Cardiac muscle cell (in vitro differentiated cells and primary cell): ENCODE measurements at regions not wholly inside any gene's neighbourhood (a gene's known extent, or its start where the extent isn't known, plus 50 kb on each side); places are given as distances from the start of the nearest gene placed in this dataset.
"Not testable (repeated sequence)": the region's sequence is repeated elsewhere in the genome, so short reads cannot be mapped to it uniquely, and the experiment has no call there.

ENCODE experiments used
- DNase-seq, 2 donors: peaks; one replicate each; pipeline versions ENCODE4 v3.0.0 to v3.0.0-alpha.2; 2010 to 2017; ENCODE audit warnings: low read depth in 1 of 2, low spot score in 1 of 2
- H3K27ac ChIP-seq: fragments of 200-600 bp; sonication (generic); 2 replicates; pipeline ENCODE4 v1.5.1; 2016
- H3K27me3 ChIP-seq: fragments of 200-600 bp; sonication (generic); 2 replicates; pipeline ENCODE4 v1.6.0; 2016; ENCODE audit warnings: control low read depth
- H3K36me3 ChIP-seq: fragments of 200-600 bp; sonication (generic); 2 replicates; pipeline ENCODE4 v1.5.1; 2016; ENCODE audit warnings: control low read depth
- H3K4me1 ChIP-seq: fragments of 200-600 bp; sonication (generic); 2 replicates; pipeline ENCODE4 v1.8.1; 2017; ENCODE audit warnings: low read depth, mild to moderate bottlenecking, mixed run types
- H3K4me3 ChIP-seq: fragments of 200-600 bp; sonication (generic); 2 replicates; pipeline ENCODE4 v1.5.1; 2016; ENCODE audit warnings: mild to moderate bottlenecking
- H3K9me3 ChIP-seq: fragments of 200-600 bp; sonication (generic); 2 replicates; pipeline ENCODE4 v1.5.1; 2017; ENCODE audit warnings: low read depth, mild to moderate bottlenecking, control low read depth
- TF ChIP-seq, protein P1 (sequence below): IDR thresholded peaks from 2 replicates; pipeline ENCODE4 v1.5.1; 2012; ENCODE audit warnings: low read depth, mild to moderate bottlenecking, low read length

DNA sequence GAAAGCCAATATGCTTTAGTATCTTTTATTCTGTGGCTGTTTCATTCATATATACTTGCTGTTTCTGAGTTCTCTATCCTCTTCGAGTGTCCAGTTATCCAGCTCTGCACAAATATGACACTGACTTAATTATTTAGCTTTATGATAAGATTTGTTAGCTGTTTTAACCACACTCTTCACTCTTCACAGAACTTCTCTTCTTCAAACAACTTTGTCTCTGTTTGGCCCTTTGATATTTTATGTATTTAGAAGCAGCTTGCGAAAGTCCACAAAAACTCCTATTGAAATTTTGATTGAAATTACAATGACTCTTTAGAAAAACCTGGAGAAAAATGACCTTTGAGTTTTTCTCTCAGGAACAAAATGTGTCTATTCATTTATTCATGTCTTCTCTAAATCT lies 407.0 kb downstream of the CPS1 start:
- no peak for DNase-seq
- Histone ChIP-seq H3K27ac (no peak overlapping the region), H3K27me3 (no peaks in the 10 kb centered on the region), H3K4me1 (peaks cover 15% of the 10 kb centered on the region), H3K4me3 (no peak overlapping the region), H3K9me3 (no peaks in the 10 kb centered on the region), H3K36me3 (no peaks in the 10 kb centered on the region)
- TF ChIP-seq, protein P1, sequence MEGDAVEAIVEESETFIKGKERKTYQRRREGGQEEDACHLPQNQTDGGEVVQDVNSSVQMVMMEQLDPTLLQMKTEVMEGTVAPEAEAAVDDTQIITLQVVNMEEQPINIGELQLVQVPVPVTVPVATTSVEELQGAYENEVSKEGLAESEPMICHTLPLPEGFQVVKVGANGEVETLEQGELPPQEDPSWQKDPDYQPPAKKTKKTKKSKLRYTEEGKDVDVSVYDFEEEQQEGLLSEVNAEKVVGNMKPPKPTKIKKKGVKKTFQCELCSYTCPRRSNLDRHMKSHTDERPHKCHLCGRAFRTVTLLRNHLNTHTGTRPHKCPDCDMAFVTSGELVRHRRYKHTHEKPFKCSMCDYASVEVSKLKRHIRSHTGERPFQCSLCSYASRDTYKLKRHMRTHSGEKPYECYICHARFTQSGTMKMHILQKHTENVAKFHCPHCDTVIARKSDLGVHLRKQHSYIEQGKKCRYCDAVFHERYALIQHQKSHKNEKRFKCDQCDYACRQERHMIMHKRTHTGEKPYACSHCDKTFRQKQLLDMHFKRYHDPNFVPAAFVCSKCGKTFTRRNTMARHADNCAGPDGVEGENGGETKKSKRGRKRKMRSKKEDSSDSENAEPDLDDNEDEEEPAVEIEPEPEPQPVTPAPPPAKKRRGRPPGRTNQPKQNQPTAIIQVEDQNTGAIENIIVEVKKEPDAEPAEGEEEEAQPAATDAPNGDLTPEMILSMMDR = no peak

DNA sequence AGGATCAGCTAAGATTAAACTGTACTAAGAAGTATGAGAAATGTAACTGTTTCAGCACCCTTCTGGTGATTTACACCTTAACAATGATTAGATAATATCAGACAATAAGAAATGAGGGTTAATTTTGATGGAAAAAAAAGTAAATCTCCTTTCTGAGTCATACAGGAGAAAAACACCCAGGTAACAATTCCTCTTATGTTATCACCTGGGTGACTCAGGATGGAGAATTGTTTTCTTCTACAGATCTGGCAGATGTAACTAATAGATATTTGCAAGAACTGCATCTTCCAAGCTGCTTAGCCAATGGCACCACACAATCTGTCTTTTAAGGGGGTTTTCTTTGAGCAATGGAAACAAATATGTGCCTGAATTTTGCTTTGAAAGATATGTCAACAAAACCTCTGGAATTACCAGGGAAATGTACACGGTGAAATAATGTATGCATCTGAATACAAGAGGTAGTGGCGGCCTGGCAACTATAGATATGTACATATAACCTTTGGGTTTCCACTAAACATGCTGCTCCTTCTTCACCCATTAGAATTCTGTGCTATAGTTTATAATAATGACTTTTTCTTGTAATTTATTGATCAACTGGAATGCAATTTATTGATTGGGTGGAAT lies 407.9 kb downstream of the CPS1 start:
- H3K27ac ChIP-seq = no peak overlapping the region
- TF ChIP-seq, protein P1 = no peak
- no peak for DNase-seq
- no peak overlapping the region for H3K4me3 ChIP-seq
- H3K4me1 ChIP-seq = peaks cover 15% of the 10 kb centered on the region
- no peaks in the 10 kb centered on the region for H3K27me3 ChIP-seq
- no peaks in the 10 kb centered on the region for H3K9me3 ChIP-seq
- no peaks in the 10 kb centered on the region for H3K36me3 ChIP-seq

DNA sequence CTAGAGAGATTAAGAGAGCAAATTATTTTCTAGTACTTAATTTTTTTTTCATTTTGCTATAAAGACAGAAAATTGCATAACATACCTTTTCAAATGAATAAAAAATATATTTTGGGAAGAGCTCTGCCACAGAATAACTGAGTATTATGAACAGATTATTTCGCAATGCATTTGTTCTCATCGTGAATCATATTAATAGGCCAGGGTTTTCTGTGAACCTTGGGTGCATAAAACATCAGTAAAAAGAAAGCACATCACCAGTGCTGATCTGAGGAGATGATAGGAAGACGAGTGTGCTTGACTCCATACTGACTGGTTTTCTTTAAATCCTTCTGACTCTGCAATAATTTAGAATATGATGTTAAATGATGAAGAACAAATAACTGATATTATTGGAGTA lies 409.1 kb downstream of the CPS1 start:
- Histone ChIP-seq H3K36me3 (no peaks in the 10 kb centered on the region), H3K4me1 (peaks cover 15% of the 10 kb centered on the region), H3K4me3 (no peak overlapping the region), H3K27me3 (no peaks in the 10 kb centered on the region), H3K27ac (no peak overlapping the region), H3K9me3 (no peaks in the 10 kb centered on the region)
- DNase-seq = no peak
- TF ChIP-seq, protein P1 = no peak

DNA sequence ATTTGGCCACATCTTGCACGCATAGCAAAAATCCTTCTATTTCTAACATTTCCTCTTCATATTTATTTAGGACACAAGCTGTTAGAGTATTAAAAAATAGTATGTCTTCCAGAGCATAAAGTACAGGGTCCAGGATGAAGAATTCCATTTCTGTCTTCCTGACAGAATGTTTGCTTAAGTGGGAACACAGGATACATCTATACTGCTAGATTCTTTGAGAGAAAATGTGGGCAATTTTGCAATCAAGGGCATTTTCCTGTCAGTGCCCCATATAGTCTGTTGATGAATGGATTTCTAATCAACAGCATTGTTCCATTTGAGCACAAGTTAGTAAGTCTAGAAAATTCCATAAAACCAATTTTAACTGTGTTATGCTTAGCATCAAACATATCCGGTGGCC lies 409.9 kb downstream of the CPS1 start:
- DNase-seq = no peak
- TF ChIP-seq, protein P1 = no peak
- H3K4me3 ChIP-seq = no peak overlapping the region
- no peaks in the 10 kb centered on the region for H3K9me3 ChIP-seq
- H3K27ac ChIP-seq = no peak overlapping the region
- peaks cover 12% of the 10 kb centered on the region for H3K4me1 ChIP-seq
- no peaks in the 10 kb centered on the region for H3K27me3 ChIP-seq
- H3K36me3 ChIP-seq = no peaks in the 10 kb centered on the region

DNA sequence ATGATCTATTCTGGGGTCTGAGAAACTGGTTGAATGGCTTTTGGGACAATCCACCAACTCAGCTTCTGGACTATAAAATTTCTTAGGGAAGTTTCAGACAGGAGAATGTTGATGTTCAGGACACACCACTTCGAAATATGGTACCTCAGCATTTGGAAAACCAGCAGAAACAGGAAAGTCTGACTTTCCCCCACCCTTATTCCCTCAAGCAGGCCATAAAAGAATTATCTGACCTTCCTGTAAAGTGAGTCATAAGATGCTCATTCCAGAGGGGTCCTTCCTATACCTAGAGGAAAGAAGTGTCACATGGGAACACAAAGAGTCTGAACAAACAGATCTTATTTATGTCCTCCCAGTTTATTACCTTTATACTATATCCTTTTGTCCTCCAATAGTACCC lies 415.0 kb downstream of the CPS1 start:
- no peaks in the 10 kb centered on the region for H3K9me3 ChIP-seq
- no peaks in the 10 kb centered on the region for H3K27me3 ChIP-seq
- DNase-seq = no peak
- no peak overlapping the region for H3K27ac ChIP-seq
- TF ChIP-seq, protein P1 = no peak
- H3K4me3 ChIP-seq = no peak overlapping the region
- H3K36me3 ChIP-seq = no peaks in the 10 kb centered on the region
- no peaks in the 10 kb centered on the region for H3K4me1 ChIP-seq

DNA sequence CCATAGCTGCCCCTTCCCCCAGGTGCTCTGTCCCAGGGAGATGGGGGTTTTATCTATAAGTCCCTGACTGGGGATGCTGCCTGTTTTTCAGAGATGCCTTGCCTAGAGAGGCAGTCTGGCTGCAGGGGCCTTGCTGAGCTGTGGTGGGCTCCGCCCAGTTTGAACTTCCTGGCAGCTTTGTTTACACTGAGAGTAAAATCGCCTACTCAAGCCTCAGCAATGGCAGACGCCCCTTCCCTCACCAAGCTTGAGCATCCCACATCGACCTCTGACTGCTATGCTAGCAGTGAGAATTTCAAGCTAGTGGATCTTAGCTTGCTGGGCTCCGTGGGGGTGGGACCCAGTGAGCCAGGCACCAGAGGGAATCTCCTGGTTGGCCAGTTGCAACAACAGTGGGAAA lies 430.4 kb downstream of the CPS1 start:
- not testable (repeated sequence) for H3K27ac ChIP-seq, H3K4me3 ChIP-seq, DNase-seq, H3K36me3 ChIP-seq, H3K9me3 ChIP-seq, H3K4me1 ChIP-seq, H3K27me3 ChIP-seq
